Activated CD4-positive, alpha-beta T cell treated with anti-CD3 and anti-CD28 coated beads, Interleukin-2, amount 50 U/mL, for 48 hours (primary cell): ENCODE measurements at regions not wholly inside any gene's neighbourhood (a gene's known extent, or its start where the extent isn't known, plus 50 kb on each side); places are given as distances from the start of the nearest gene placed in this dataset.

Experiments
- DNase-seq, 2 experiments: peaks; one replicate each; pipeline ENCODE4 v3.0.0-alpha.2; 2020

GRCh38 chr9:27752069-27752468, 178.8 kb upstream of the C9orf72 start:
- DNase-seq: no peak

- no peak for DNase-seq
Observed at GRCh38 chr9:27755846-27756245, 182.6 kb upstream of the C9orf72 start.

GRCh38 chr9:27756418-27756817, 183.1 kb upstream of the C9orf72 start:
- DNase-seq: no peak

GRCh38 chr9:27763831-27764230, 190.6 kb upstream of the C9orf72 start:
- DNase-seq: no peak

- no peak for DNase-seq
Observed at GRCh38 chr9:27765266-27766072, 192.2 kb upstream of the C9orf72 start.

GRCh38 chr9:27766073-27766835, 193.0 kb upstream of the C9orf72 start:
- no peak for DNase-seq

- DNase-seq: no peak
Observed at GRCh38 chr9:27768781-27769180, 195.5 kb upstream of the C9orf72 start.

GRCh38 chr9:27770541-27770940, 197.3 kb upstream of the C9orf72 start:
- no peak for DNase-seq

GRCh38 chr9:27771803-27772545, 198.7 kb upstream of the C9orf72 start:
- no peak for DNase-seq

GRCh38 chr9:27784847-27785713, 211.8 kb upstream of the C9orf72 start:
- DNase-seq: peak; percentile 14 to 35

- no peak for DNase-seq
Observed at GRCh38 chr9:27785714-27786100, 212.4 kb upstream of the C9orf72 start.

- no peak for DNase-seq
Observed at GRCh38 chr9:27787891-27788290, 214.6 kb upstream of the C9orf72 start.

- no peak for DNase-seq
Observed at GRCh38 chr9:27791311-27791710, 218.0 kb upstream of the C9orf72 start.

- no peak for DNase-seq
Observed at GRCh38 chr9:27792971-27793689, 219.8 kb upstream of the C9orf72 start.

- no peak for DNase-seq
Observed at GRCh38 chr9:27799326-27799725, 226.0 kb upstream of the C9orf72 start.

- DNase-seq: no peak
Observed at GRCh38 chr9:27800159-27800558, 226.9 kb upstream of the C9orf72 start.

- no peak for DNase-seq
Observed at GRCh38 chr9:27800692-27801370, 227.6 kb upstream of the C9orf72 start.

GRCh38 chr9:27801545-27801944, 228.3 kb upstream of the C9orf72 start:
- DNase-seq: no peak

- no peak for DNase-seq
Observed at GRCh38 chr9:27802418-27802817, 229.1 kb upstream of the C9orf72 start.

GRCh38 chr9:27808864-27809263, 235.6 kb upstream of the C9orf72 start:
- DNase-seq: no peak

- DNase-seq: no peak
Observed at GRCh38 chr9:27817747-27818146, 244.5 kb upstream of the C9orf72 start.
